Adrenal gland (tissue), 9 donors: ENCODE measurements at regions not wholly inside any gene's neighbourhood (a gene's known extent, or its start where the extent isn't known, plus 50 kb on each side); places are given as distances from the start of the nearest gene placed in this dataset.

Experiments
- DNase-seq, 7 donors: peaks; one replicate each; pipeline ENCODE4 v3.0.0-alpha.2; 2019 to 2020
- H3K27ac ChIP-seq, 5 donors: fragments of 200-600 bp; sonication (generic) in 4 of 5; 1 replicate in 3 of 5; 2 replicates in 2 of 5; pipeline versions ENCODE4 v1.5.1 to v1.8.0; 2016 to 2020; ENCODE audit warnings: mild to moderate bottlenecking in 1 of 5
- H3K27me3 ChIP-seq: fragments of 200-600 bp; 2 replicates; pipeline ENCODE4 v1.8.0; 2021
- H3K36me3 ChIP-seq, 2 donors: fragments of 200-600 bp; replicated peaks in 1 of 2; 1 replicate in 1 of 2; 2 replicates in 1 of 2; pipeline versions ENCODE4 v1.5.1 to v1.8.0; 2018 to 2022
- H3K4me1 ChIP-seq, 2 donors: fragments of 200-600 bp; replicated peaks in 1 of 2; 1 replicate in 1 of 2; 2 replicates in 1 of 2; pipeline versions ENCODE4 v1.5.1 to v1.8.0; 2018 to 2021
- H3K4me3 ChIP-seq, 4 donors: fragments of 200-600 bp; sonication (generic) in 3 of 4; one replicate each; pipeline ENCODE4 v1.5.1; 2016 to 2018
- H3K9me3 ChIP-seq, 3 donors: fragments of 200-600 bp; sonication (generic) in 1 of 3; replicated peaks in 1 of 3; 1 replicate in 2 of 3; 2 replicates in 1 of 3; pipeline versions ENCODE4 v1.5.1 to v1.8.0; 2016 to 2021
- POLR2A ChIP-seq, 2 donors: fragments of 450-650 bp; IDR thresholded peaks; one replicate each; pipeline ENCODE4 v1.6.1; 2017; ENCODE audit warnings: antibody characterized with exemption in 2 of 2, mild to moderate bottlenecking in 2 of 2, moderate library complexity in 1 of 2
- WGBS, 4 donors: extraction: QIAGEN DNeasy Blood & Tissue Kit in 2 of 4; methylation state at CpG; one replicate each; pipeline versions ENCODE4 v1.1.5 to v1.1.7; 2013 to 2017; 5-methylcytosine and 5-hydroxymethylcytosine counted together
- intact Hi-C, 2 donors: fragments of 100-400 bp; cut with DNase I; formaldehyde crosslinking; loops; one replicate each; pipeline versions ENCODE4 v1.14.1 to v1.15.0; 2022 to 2023
- TF ChIP-seq, protein P1 (sequence below), 6 experiments: fragments of 450-650 bp in 4 of 6; fragments of 200-600 bp in 2 of 6; sonication (generic) in 1 of 6; IDR thresholded peaks; 1 replicate in 5 of 6; 2 replicates in 1 of 6; pipeline versions ENCODE4 v1.5.1 to v1.8.0; 2016 to 2021; ENCODE audit warnings: antibody characterized with exemption in 6 of 6, mild to moderate bottlenecking in 2 of 6, moderate library complexity in 1 of 6
- donor health status: healthy with polysubstance abuse.
- donor health status: Bipolar disorder and iron deficiency.
- donor health status: DM: yes; HTN: yes; CAD: no.
- donor health status: DM: no; HTN: no; CAD: no.
- donor health status: DM: no; HTN: no; CAD: no.

DNA sequence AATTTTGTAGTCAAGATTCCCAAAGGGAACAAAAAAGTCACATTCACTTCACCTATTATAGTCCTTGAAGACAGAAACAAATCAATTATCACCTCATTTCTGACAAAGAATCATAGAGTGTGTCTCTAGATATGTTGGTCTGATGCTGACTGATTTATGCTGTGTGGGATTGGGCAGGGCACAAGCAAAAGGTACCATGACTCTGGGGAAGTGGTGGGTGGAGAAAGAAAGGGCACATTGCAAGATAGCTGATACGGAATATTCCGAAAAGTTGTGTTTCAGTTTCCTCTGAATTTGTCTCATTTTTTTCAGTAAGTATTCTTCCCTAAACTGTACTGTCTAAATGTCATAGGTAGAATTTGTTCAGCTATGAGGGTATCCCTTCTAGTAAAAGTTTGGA, 268.0 kb downstream of the MREG start:
- Histone ChIP-seq H3K4me3 (no peak overlapping the region), H3K27me3 (no peaks in the 10 kb centered on the region), H3K27ac (no peak overlapping the region), H3K9me3 (no peaks in the 10 kb centered on the region), H3K4me1 (peaks cover 0 to 15% of the 10 kb centered on the region in 2 donors), H3K36me3 (no peaks in the 10 kb centered on the region)
- TF ChIP-seq, protein P1, sequence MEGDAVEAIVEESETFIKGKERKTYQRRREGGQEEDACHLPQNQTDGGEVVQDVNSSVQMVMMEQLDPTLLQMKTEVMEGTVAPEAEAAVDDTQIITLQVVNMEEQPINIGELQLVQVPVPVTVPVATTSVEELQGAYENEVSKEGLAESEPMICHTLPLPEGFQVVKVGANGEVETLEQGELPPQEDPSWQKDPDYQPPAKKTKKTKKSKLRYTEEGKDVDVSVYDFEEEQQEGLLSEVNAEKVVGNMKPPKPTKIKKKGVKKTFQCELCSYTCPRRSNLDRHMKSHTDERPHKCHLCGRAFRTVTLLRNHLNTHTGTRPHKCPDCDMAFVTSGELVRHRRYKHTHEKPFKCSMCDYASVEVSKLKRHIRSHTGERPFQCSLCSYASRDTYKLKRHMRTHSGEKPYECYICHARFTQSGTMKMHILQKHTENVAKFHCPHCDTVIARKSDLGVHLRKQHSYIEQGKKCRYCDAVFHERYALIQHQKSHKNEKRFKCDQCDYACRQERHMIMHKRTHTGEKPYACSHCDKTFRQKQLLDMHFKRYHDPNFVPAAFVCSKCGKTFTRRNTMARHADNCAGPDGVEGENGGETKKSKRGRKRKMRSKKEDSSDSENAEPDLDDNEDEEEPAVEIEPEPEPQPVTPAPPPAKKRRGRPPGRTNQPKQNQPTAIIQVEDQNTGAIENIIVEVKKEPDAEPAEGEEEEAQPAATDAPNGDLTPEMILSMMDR (IDR thresholded peaks at IDR 0.05) = no peak
- no peak for TF ChIP-seq POLR2A (IDR thresholded peaks at IDR 0.05)
- 79 to 92% (median 85%) methylated on average over 2 of the region's 2 CpGs for WGBS, 4 donors
- no peak for DNase-seq
- intact Hi-C loops = no loop called here

DNA sequence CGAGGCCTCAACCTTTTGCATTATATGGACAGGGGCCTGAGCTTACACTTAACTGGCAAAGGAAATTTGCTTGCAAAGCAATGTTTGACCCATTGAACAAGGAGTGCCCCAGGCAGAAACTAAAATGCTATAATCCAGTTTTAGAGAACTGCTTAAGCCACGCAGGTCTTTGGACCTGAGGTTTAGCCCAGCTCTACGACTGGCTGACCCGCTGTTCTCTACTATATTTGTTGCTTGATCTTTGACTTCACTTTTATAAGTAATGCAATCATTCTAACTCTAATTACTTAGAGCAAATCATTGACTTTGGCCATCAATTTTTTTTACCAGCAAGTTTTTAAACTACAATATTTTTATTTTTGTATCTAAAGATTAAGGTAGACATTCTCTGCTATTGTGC, 268.8 kb downstream of the MREG start:
- no peak overlapping the region for H3K27ac ChIP-seq
- H3K9me3 ChIP-seq = no peaks in the 10 kb centered on the region
- no peaks in the 10 kb centered on the region for H3K36me3 ChIP-seq
- DNase-seq = no peak
- TF ChIP-seq POLR2A (IDR thresholded peaks at IDR 0.05) = no peak
- TF ChIP-seq, protein P1 (IDR thresholded peaks at IDR 0.05) = no peak
- 85 to 94% (median 93%) methylated on average over 4 of the region's 4 CpGs for WGBS, 4 donors
- no peak overlapping the region for H3K4me3 ChIP-seq
- H3K27me3 ChIP-seq = no peaks in the 10 kb centered on the region
- intact Hi-C loops = no loop called here
- H3K4me1 ChIP-seq = peaks cover 0 to 14% of the 10 kb centered on the region in 2 donors

DNA sequence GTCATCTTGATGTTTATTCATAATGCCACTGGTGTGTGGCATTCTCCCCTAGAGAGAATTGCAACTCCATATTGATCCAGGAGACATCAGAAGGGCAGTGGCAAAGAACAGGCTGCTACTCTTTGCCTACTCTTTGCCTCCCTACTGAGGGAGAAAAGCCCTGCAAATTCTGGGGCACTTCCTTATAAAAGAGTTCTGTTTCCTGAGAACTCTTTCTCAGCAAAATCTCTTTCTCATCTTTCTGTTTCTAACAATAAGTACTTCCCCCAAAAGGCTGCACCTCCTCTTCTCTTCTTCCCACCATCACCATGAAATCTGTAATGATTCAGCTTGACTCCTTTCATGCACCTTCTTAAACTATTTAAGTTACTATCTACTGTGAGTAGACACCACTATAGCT, 270.3 kb downstream of the MREG start:
- Histone ChIP-seq H3K27ac (no peak overlapping the region), H3K9me3 (no peaks in the 10 kb centered on the region), H3K36me3 (no peaks in the 10 kb centered on the region), H3K4me1 (peaks cover 0 to 6% of the 10 kb centered on the region in 2 donors), H3K4me3 (no peak overlapping the region), H3K27me3 (no peaks in the 10 kb centered on the region)
- no peak for DNase-seq
- intact Hi-C loops = no loop called here
- TF ChIP-seq, protein P1 (IDR thresholded peaks at IDR 0.05) = no peak
- no peak for TF ChIP-seq POLR2A (IDR thresholded peaks at IDR 0.05)

DNA sequence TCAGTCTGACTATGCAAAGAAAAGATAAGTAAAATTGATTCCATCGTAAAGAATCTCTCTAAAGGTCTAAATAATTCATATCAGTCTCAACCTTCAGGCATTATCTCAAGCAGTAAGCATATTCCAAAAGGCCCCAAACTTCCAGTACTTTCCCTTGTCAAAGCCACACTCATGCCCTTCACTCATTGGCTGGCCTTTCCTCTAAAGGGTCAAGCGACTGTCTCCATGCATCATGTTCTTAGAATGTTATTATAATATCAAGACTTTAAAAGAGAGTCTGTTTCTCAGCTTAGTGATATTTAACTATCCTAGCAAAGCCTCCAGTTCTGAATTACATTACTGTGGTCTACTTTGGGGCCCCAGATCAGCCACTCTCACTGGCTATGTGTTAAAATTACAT, 271.3 kb downstream of the MREG start:
- 87 to 94% (median 89%) methylated on average over 2 of the region's 2 CpGs for WGBS, 4 donors

More for the DNA sequence above, 271.3 kb downstream of the MREG start:
- no peaks in the 10 kb centered on the region for H3K9me3 ChIP-seq
- H3K4me3 ChIP-seq = no peak overlapping the region
- peaks cover 0 to 6% of the 10 kb centered on the region in 2 donors for H3K4me1 ChIP-seq
- no peak for DNase-seq
- no peak overlapping the region for H3K27ac ChIP-seq
- no peaks in the 10 kb centered on the region for H3K27me3 ChIP-seq
- no peaks in the 10 kb centered on the region for H3K36me3 ChIP-seq
- TF ChIP-seq POLR2A (IDR thresholded peaks at IDR 0.05) = no peak
- TF ChIP-seq, protein P1 (IDR thresholded peaks at IDR 0.05) = no peak
- intact Hi-C loops = no loop called here
